Left ventricle myocardium inferior (tissue), 1 donor: ENCODE measurements at regions not wholly inside any gene's neighbourhood (a gene's known extent, or its start where the extent isn't known, plus 50 kb on each side); places are given as distances from the start of the nearest gene placed in this dataset.
"Not testable (repeated sequence)": the region's sequence is repeated elsewhere in the genome, so short reads cannot be mapped to it uniquely, and the experiment has no call there.

ENCODE experiments used
- DNase-seq: peaks from one replicate; pipeline ENCODE4 v3.0.0-alpha.2; 2020
- H3K27ac ChIP-seq: fragments of 200-600 bp; replicated peaks from 2 replicates; pipeline ENCODE4 v1.8.0; 2021
- H3K27me3 ChIP-seq: fragments of 200-600 bp; 2 replicates; pipeline ENCODE4 v1.8.0; 2021; ENCODE audit warnings: low read depth
- H3K36me3 ChIP-seq: fragments of 200-600 bp; 2 replicates; pipeline ENCODE4 v1.8.0; 2021
- H3K4me1 ChIP-seq: fragments of 200-600 bp; 2 replicates; pipeline ENCODE4 v1.8.0; 2021
- H3K4me3 ChIP-seq: fragments of 200-600 bp; 2 replicates; pipeline ENCODE4 v1.8.0; 2021; ENCODE audit warnings: mild to moderate bottlenecking, moderate library complexity
- H3K9me3 ChIP-seq: fragments of 200-600 bp; replicated peaks from 2 replicates; pipeline ENCODE4 v1.8.0; 2021
- CTCF ChIP-seq: fragments of 200-600 bp; IDR thresholded peaks from 2 replicates; pipeline ENCODE4 v1.8.0; 2021; ENCODE audit warnings: antibody characterized with exemption, mild to moderate bottlenecking, borderline replicate concordance
- intact Hi-C: fragments of 100-400 bp; cut with micrococcal nuclease; formaldehyde crosslinking; loops from one replicate; pipeline ENCODE4 v1.11.0; 2022
- donor health status: DM: no; HTN: yes; CAD: no; lungs with severe emphysema.

- intact Hi-C loops = no loop called here
- DNase-seq = no peak
- H3K4me1 ChIP-seq = no peaks in the 10 kb centered on the region
- H3K27me3 ChIP-seq = no peaks in the 10 kb centered on the region
- H3K27ac ChIP-seq = no peak overlapping the region
- H3K36me3 ChIP-seq = no peaks in the 10 kb centered on the region
- H3K9me3 ChIP-seq = no peaks in the 10 kb centered on the region
- no peak overlapping the region for H3K4me3 ChIP-seq
- TF ChIP-seq CTCF = no peak
Observed at GRCh38 chr1:238396140-238396539, 505.4 kb upstream of the ZP4 start.

- TF ChIP-seq CTCF = no peak
- H3K4me1 ChIP-seq = no peaks in the 10 kb centered on the region
- no peaks in the 10 kb centered on the region for H3K36me3 ChIP-seq
- no peak overlapping the region for H3K27ac ChIP-seq
- intact Hi-C loops = no loop called here
- no peak overlapping the region for H3K4me3 ChIP-seq
- DNase-seq = no peak
- H3K27me3 ChIP-seq = no peaks in the 10 kb centered on the region
- H3K9me3 ChIP-seq = no peaks in the 10 kb centered on the region
Observed at GRCh38 chr1:238384381-238384780, 493.7 kb upstream of the ZP4 start.

GRCh38 chr1:238380167-238380566 is 489.4 kb upstream of the ZP4 start:
- Histone ChIP-seq H3K9me3 (no peaks in the 10 kb centered on the region), H3K27me3 (no peaks in the 10 kb centered on the region), H3K4me1 (no peaks in the 10 kb centered on the region), H3K4me3 (no peak overlapping the region), H3K27ac (no peak overlapping the region), H3K36me3 (no peaks in the 10 kb centered on the region)
- TF ChIP-seq CTCF = no peak
- no peak for DNase-seq
- intact Hi-C loops = no loop called here

DNA sequence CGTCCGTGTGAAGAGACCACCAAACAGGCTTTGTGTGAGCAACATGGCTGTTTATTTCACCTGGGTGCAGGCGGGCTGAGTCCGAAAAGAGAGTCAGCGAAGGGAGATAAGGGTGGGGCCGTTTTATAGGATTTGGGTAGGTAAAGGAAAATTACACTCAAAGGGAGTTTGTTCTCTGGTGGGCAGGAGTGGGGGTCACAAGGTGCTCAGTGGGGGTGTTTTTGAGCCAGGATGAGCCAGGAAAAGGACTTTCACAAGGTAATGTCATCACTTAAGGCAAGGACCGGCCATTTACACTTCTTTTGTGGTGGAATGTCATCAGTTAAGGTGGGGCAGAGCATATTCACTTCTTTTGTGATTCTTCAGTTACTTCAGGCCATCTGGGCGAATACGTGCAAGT is 488.7 kb upstream of the ZP4 start:
- intact Hi-C loops, H3K27ac ChIP-seq, H3K4me3 ChIP-seq, H3K36me3 ChIP-seq, H3K27me3 ChIP-seq, H3K4me1 ChIP-seq, H3K9me3 ChIP-seq, DNase-seq: not testable (repeated sequence)

- Histone ChIP-seq H3K4me1 (no peaks in the 10 kb centered on the region), H3K27me3 (no peaks in the 10 kb centered on the region), H3K9me3 (no peaks in the 10 kb centered on the region), H3K36me3 (no peaks in the 10 kb centered on the region), H3K4me3 (no peak overlapping the region), H3K27ac (no peak overlapping the region)
- intact Hi-C loops = no loop called here
- DNase-seq = no peak
- TF ChIP-seq CTCF = no peak
Observed at GRCh38 chr1:238377280-238377919, 486.7 kb upstream of the ZP4 start.

DNA sequence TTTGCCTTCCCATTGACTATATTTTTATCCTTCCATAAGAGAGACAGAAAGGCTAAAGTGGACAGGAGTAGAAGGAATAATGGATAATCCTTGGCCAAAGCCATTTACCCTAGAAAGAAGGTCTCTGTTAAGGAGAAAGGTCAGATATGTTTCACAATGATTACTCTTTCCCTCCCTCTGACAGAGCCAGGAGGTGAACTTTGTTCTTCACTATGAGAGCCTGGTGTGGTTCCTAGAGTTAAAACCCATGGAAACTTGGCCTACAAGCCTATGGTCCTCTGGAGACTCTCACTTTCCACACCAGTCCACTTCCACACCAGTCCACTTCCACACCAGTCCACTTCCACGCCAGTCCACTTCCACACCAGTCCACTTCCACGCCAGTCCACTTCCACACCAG is 479.9 kb upstream of the ZP4 start:
- TF ChIP-seq CTCF = no peak
- Histone ChIP-seq H3K36me3 (no peaks in the 10 kb centered on the region), H3K27me3 (no peaks in the 10 kb centered on the region), H3K27ac (no peak overlapping the region), H3K9me3 (peaks cover 17% of the 10 kb centered on the region), H3K4me1 (no peaks in the 10 kb centered on the region), H3K4me3 (no peak overlapping the region)
- no peak for DNase-seq
- intact Hi-C loops = no loop called here
